COR-L47 (cell line): ENCODE measurements at regions not wholly inside any gene's neighbourhood (a gene's known extent, or its start where the extent isn't known, plus 50 kb on each side); places are given as distances from the start of the nearest gene placed in this dataset.

Experiments used
- DNase-seq: peaks from one replicate; lab custom pipeline; 2025; lab: John Stamatoyannopoulos, UW

GRCh38 chr5:77569409-77569808 lies 69.1 kb downstream of the OTP start:
- no peak for DNase-seq

DNA sequence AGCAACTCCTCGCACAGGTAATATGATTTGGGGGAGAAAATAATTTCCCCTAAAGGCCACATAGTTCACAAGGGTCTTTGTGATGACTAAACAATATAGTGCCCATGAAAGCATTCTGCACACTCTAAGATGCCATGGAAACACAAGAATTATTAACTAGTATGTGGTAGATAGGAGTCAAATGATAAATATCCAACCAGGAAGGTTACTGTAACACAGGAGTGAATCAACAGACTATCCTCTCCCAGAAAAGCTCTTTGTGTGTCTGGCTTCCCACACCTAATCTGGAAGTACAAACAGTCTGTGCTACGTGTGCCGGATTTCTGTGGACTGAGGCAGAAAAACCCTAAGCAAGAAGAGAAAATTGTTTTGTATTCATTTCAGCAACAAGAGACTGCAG lies 70.0 kb downstream of the OTP start:
- DNase-seq = no peak

DNA sequence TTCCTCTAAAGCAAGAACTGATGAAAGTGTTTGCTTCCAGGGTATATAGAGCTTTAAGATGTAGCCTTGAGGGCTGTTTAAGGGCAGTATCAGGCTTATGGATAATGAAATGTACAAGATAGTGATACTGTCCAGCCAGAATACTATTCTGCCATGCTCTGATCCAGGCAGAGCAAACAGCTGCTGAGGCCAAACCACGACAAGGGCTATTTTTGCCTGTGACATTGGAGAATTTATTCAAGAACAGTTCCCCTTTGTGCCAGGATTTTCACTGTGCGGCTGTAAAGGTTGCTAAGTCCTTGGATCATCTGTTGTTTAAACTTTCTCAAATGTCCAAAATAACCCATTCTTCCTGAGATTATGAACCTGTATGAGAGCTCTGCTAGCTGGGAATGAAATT lies 70.4 kb downstream of the OTP start:
- no peak for DNase-seq

DNA sequence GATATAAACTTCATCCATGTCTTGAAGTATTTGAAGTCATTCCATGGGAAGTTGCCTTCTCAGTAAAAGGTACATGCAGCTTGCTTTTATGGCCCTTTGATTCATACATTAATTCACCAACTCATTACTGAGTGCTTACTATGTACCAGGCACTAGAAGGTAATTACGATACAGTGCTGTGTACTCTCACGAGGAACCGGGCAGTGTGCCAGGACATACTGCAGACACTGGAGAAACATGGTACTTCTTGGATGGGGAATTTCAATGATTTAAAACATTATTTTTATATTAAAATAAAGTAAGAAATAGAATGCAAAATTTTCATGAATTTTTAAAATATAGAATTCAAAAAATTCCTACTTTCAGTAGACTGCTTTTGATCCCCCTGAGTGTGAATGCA lies 71.4 kb upstream of the WDR41 start:
- peak; percentile 44 for DNase-seq

DNA sequence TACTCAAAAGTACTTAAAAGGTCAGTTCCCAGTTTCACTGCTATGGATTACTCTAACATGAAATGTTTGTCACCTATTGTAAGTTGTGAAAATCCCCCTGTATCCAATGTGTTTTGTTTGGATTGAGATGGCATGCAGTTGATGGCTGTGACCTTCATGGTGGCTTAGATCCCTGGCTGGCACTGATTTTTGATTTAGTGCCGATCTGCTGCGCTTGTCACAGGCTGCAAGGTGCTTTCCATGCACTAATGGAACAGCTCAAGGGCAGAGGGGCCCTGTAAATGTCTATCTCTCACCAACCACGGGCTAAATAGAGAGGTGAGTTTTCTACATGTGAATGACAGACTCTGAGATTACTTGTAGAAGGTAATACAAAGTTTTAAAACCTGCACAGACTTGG lies 69.8 kb upstream of the WDR41 start:
- no peak for DNase-seq

DNA sequence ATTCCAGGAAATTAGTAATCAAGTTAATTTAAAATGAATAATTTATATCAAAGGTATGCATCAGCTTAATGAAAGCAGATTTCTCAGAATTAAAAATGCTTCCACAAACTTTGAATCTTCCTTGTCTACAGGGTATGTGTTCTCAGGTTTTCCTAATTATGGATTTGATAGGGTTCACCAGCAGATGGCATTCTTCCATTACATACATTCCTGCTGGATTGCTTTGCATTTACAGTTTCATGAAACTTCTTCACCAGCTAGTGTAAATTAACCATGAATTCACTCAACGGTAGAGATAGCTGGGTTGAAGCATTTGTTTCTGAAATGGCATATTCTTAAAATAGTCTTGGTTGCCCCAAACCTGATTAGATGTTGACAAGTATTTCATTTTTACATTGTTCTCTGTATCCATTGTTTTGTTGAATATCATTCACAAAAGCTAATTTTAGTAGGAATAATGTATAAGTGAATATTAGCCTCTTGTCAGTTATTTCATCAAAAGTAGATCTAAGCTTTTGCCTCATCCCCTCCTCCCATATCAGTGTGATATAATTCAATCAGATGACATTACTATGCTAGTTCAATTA lies 68.7 kb upstream of the WDR41 start:
- peak; percentile 41 for DNase-seq

- no peak for DNase-seq
Measured at GRCh38 chr5:77558266-77558665, 66.2 kb upstream of the WDR41 start.

- DNase-seq = no peak
Measured at GRCh38 chr5:77550406-77550805, 58.3 kb upstream of the WDR41 start.

GRCh38 chr5:77545285-77545684 lies 53.2 kb upstream of the WDR41 start:
- no peak for DNase-seq
